ENCODE measurements at regions not wholly inside any gene's neighbourhood (a gene's known extent, or its start where the extent isn't known, plus 50 kb on each side); places are given as distances from the start of the nearest gene placed in this dataset.

- no peak for DNase-seq (ENCODE audit: low read depth)
These were observed 467.7 kb upstream of the GOT2 start for GRCh38 chr16:59201821-59202220.

- DNase-seq (ENCODE audit: low read depth): no peak
These were observed 467.0 kb upstream of the GOT2 start for GRCh38 chr16:59201160-59201559.

- no peak for DNase-seq (ENCODE audit: low read depth)
These were observed 464.4 kb upstream of the GOT2 start for GRCh38 chr16:59198487-59198886.

DNA sequence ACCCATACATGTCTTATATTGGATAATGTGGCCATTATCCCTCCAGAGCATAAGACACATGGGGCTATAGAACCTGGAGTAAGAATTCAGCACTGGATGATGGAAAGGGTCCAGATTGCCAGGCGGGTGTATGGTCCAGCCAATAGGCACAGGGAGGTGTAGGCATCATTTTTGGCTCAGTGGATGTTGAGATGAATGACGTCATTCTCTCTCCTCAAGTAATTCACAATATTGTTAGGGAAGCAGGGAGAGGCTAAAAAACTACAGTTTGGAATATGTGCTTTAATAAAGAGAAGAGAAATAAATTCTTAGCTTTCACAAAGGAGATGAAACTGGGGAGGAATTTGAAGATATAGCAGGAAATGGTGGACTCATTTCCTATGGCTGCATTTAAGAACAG is 461.1 kb upstream of the GOT2 start:
- DNase-seq (ENCODE audit: low read depth): no peak

DNA sequence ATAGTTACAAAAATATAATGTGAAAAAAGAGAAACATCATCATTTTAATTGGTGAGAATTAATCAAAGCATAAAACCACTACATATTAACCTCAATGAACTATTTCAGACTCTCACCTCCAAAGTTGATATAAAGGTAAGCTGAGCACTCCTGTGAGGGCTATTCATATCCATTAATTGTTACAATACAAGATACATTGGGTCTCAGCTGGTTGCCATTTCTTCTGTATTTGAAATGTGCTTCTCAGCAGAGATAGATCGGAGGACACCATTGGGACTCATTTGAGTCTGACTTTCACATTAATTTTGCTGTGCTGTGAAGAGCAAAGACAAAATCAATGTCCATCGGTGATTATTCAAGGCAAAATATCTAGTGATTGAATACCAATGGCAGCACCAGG is 459.5 kb upstream of the GOT2 start:
- no peak for DNase-seq (ENCODE audit: low read depth)

DNA sequence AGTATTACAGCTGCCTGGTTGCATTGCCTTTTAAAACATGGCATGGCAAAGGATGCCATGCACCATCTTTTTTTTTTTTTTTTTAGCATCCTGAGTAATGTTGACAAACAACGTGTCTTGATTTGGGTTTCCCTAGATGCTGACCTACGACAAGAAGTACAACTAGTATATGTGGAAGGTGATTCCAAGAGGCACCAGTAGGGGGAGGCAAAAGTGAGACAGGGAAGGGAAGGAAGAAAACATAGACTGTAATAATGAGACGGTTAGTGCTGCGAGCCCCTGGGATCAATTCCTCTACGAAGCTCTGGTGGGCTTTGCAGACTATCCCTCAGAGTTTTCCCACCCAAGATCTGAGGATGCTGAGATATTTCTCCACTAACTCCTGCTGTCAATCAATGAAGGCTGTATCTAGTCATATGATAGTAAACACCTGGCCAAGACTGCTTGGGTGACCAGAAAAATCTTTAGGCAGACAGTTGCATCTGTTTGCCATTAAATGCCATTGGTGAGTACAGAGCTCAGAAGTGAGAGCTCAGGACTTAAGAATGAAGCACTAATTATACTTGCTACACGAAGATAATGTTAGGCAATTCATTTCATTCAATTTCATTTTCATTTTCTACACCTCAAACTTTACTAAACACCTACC is 458.6 kb upstream of the GOT2 start:
- DNase-seq (ENCODE audit: low read depth): peak; percentile 39

DNA sequence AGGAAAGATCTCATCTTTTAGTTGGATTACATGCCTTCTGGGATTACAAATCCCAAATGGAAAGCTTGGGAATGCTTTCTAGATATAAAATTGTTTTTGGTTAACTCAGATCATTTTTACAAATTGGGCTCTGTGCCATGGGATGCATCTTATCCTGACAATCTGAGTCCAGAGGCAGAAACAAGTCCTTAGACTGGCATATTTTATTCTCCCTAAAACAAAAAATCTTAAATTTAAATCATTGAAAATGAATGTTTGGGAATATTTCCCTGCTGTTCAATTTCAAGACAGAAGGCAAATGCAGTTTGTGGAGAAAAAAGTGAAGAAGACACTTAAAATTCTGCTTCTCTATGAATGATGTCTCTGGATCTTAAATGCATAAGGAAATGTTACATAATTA is 456.6 kb upstream of the GOT2 start:
- no peak for DNase-seq (ENCODE audit: low read depth)

- no peak for DNase-seq (ENCODE audit: low read depth)
These were observed 453.9 kb upstream of the GOT2 start for GRCh38 chr16:59188029-59188428.

DNA sequence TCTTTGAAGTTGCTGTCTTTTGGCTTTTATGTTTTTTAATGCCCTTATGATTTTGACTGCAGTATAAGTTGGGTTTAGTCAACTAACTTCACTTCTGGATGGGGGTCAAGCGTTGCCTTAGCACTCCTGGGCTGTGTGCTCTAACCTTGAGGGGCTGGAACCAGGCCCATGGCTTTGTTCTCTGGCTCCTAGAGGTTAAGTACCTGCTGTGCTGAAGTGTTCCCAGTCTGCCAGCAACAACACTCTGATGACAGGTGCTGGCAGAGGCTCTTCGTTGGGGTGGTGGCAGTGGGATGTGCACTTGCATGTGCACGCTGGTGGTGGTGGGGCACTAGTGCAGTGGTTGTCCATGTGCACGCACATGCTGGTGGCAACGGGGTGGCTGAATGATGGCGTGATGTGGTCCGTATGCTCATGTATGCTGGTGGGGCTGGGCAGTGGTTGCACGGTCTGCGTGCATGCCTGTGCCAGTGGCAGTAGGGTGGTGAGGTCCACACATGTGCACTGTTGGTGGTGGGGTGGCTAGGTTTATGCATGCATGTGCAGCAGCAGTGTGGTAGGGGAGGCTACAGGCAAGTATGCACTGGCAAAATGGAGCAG is 447.8 kb upstream of the GOT2 start:
- no peak for DNase-seq (ENCODE audit: low read depth)

DNA sequence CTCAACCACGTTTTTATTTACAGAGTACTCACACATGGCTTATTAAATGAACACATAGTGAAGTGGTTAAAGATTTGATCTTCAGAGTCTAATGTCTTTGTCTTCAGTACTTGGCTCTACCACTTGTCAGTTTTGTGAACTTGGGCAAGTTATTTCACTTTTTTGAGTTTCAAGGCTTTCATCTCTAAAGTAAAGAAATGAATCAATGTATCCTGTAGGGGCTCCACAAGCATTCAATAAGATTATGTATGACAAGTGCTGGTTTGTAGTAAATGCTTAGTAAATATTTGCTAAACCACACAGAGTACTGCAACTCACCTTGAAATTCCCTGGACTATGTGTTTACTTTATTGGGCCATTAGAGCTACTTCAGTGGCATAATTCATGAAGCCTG is 446.0 kb upstream of the GOT2 start:
- DNase-seq (ENCODE audit: low read depth): no peak

DNA sequence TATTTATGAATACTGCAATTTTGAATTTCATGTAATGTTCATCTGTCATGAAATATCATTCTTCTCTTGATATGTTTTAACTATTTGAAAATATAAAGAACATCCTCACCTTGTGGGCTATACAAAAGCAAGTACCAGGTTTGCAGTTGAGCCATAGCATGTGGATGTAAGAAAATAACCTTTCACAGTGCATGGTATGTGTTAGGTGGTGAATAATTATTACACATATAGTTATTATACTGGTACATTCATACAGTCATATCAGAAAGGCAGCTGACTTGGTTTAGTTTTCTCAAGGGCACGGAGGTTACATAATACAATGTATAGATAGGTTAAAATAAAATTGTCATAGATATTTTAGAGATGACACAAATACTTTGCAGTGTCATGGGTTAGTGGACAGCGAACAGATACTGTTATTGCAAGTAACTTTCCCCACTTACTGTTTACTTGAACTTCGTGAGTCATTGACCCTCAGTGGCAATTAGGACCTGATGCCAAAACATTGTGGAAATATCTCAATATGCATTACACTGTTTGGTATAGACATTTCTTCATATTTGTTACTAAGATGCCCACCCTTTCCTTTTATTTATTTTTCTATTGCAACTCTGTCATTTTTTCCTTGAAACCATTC is 445.4 kb upstream of the GOT2 start:
- no peak for DNase-seq (ENCODE audit: low read depth)

DNA sequence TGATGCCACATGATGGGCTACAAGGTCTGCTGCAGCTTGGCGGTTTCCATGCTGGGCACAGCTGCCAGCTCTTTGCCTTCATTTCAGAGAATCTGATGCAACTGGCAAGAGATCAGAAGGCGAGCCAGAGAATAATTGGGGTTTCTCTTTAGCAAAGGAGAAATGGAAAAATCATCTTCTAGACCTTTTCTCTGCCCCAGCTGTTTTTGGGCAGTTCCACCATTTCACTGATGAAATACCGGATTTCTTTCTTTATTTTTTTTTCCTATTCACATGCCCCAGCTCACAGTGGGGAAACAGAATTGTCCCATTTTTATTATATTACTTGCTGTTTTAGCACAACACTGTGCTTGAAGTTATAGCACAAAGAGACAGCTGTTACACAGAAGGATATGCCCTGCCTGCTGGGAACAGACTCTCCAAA is 439.3 kb upstream of the GOT2 start:
- no peak for DNase-seq (ENCODE audit: low read depth)

DNA sequence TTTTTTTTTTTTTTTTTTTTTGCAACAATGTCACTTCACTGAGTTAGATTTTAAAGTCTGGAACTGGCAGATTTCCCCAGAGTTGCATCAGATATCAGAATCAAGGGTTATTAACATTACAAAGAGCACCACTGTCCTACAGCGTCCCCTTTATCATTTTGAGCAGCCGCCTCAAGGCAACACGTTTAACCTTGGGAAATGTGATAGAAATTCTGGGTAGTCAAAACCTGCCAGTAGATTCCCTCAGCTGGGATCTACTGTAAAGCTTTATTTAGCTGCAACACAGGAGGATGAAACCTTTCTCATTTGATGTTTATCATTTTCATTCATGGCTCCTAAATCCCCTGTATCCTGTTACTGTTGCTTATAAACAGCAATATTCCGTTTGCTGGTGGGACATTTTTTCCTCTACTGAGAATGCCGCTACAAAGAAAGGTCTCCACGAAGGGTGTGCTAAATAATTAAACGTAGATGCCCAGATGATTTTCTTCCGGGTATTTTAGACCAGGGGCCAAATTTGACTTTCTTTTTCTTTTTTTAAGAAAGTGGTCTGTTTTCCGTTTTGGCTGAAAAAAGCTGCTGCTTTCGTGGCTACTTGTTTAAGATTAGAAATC is 436.1 kb upstream of the GOT2 start:
- no peak for DNase-seq (ENCODE audit: low read depth)

GRCh38 chr16:59169168-59169567 is 435.1 kb upstream of the GOT2 start:
- no peak for DNase-seq (ENCODE audit: low read depth)

DNA sequence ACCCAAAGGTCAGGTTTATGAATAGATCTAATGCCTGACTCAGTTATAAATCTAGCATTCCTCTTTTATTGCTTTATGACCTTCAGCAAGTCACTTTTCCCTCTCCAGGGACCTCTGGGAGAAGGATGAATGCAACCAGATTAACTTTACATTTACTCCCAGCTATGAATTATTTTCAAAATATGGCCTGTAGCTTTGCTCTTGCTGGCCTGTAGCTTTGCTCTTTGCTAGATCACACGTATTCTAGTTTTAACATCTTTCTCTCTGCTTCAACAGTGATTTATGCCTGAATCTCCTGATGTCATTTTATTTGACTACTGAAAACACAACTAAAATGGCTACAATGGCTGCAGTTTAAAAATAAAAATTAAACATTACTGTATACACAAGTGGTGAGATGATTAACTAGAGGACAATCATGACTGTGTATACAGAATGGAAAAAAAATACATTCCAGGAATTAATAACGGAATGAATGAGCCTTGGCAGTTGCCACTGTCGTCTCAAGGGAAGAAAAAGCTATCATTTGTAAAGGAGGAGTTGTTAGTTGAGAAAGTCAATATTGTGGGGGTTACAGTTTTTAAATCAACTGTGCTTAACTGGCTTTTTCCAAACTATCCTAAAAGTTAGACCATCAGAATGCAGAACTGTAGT is 434.5 kb upstream of the GOT2 start:
- DNase-seq (ENCODE audit: low read depth): no peak

DNA sequence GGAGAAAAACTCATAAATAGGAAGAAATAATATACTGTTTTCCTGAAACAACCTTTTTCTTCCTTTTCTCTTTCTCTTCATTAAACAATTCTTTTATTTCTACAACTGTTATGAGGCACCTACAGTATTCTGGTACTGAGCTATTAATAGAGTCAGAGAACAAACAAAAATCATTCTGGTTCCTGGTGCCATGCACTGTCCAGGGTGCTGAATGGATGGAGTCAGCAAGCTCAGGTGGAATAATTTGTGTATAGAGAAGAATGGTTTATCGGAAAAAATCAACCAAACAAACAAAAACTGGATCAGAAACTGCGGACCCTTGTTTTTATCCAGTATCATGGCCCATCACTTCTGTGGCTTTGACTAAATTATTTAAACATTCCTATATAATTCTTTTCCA is 430.3 kb upstream of the GOT2 start:
- peak; percentile 37 for DNase-seq (ENCODE audit: low read depth)

DNA sequence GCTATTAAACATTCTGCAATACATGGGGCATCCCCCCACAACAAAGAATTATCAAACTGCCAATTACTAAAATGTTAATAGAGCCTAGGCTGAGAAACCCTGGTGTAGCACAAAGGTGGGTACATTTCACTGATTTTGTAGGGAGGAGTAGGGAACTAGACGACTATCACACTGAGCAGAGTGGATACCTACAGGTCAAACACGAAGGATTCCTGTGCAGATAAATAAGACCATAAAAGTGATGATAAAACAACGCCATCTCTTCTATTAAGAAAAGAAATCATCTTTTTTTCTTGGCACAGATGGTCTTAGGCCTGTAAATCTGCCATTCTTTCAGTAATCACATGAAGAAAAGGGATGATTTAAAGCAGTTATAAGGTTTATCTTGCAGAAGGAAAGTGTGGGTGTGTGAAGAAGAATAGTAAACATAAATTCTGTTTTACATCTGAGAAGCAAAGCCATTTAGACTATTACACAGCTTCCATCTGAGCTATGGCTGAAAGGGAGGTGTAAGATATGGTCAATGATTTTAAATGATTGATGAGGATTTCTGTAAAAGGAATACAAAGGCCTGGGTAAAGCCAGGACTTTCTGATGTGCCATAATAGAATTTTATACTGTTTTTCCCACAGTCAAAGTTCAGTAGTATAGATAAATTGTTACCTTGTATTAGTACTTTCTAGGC is 429.4 kb upstream of the GOT2 start:
- no peak for DNase-seq (ENCODE audit: low read depth)

DNA sequence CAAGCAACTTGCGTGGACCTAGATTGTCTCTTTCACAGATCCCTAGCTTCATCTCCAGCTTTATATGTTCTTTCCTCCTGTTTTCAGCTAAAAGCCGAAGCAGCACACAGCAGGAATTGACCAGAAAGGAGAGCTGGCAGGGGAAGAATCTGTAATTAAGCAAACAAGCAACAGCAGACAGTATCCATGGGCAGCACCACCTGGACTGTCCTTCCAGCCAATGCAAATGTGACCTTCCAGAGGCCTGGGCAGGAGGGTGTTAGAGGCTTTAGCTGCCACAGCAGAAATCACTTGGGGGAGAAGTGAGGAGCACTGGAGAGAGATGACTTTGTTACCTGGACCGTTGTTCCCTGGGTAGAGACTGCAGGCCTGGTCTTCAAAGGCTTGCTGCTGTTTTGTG is 427.6 kb upstream of the GOT2 start:
- no peak for DNase-seq (ENCODE audit: low read depth)

DNA sequence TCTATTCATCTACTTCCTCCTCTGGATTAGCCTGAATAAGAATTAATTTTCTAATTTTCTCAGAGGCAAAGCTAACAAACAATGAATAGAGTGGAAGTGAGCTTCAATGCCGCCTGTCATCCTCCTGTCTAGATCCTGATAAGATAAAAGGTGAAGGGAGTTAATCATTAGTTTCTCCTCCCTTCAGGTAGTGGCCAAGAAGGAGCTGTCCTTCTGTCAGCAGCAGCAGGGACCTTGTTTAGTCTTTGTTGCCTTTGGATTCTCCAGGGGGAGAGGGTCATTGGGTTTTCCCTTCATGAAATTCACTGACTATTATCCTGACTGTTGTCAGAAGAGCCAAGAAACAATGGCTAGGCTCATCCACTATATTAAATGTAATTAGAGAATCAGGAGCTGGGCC is 420.2 kb upstream of the GOT2 start:
- DNase-seq (ENCODE audit: low read depth): no peak

DNA sequence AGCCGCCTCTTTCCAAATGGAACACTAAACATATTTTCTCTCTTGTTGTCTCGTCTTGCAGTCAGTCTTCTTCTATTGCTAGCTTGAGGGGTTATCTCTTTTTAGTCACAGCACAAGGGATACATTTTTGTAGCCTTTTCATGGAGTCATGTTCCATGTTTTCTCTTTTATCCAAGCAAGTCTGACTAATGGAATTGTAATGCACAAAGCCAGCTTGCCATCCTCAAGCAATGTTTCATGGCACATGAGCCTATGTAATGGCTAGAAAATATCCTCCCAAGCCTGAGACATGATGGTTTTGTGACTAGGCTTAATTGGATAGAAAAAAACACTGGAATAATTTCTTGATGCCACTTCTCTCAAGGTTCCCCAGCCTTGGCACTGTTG is 414.6 kb upstream of the GOT2 start:
- DNase-seq (ENCODE audit: low read depth): no peak

GRCh38 chr16:59148056-59148768 is 414.1 kb upstream of the GOT2 start:
- no peak for DNase-seq (ENCODE audit: low read depth)

All from myocyte (in vitro differentiated cells).